NT2/D1 (cell line): ENCODE measurements at regions not wholly inside any gene's neighbourhood (a gene's known extent, or its start where the extent isn't known, plus 50 kb on each side); places are given as distances from the start of the nearest gene placed in this dataset.
"Not testable (repeated sequence)": the region's sequence is repeated elsewhere in the genome, so short reads cannot be mapped to it uniquely, and the experiment has no call there.

Experiments used
- DNase-seq: peaks from one replicate; pipeline ENCODE4 v3.0.0-alpha.2; 2011; ENCODE audit warnings: low read depth, low spot score
- H3K27me3 ChIP-seq: 2 replicates; pipeline ENCODE4 v1.6.0; 2011; ENCODE audit warnings: mild to moderate bottlenecking; ENCODE audit not compliant: insufficient read length, insufficient read depth
- H3K36me3 ChIP-seq: 2 replicates; pipeline ENCODE4 v1.6.1; 2011; ENCODE audit warnings: mild to moderate bottlenecking, low read length, mixed read lengths; ENCODE audit not compliant: insufficient read depth, insufficient read length
- H3K4me1 ChIP-seq: 2 replicates; pipeline ENCODE4 v1.5.1; 2011; ENCODE audit not compliant: insufficient read depth, insufficient read length
- H3K4me3 ChIP-seq: 2 replicates; pipeline ENCODE4 v1.5.1; 2011; ENCODE audit warnings: low read depth; ENCODE audit not compliant: insufficient read length
- H3K9ac ChIP-seq: 2 replicates; pipeline ENCODE4 v1.6.0; 2011; ENCODE audit warnings: low read depth; ENCODE audit not compliant: insufficient read length
- H3K9me3 ChIP-seq: 2 replicates; pipeline ENCODE4 v1.5.1; 2011; ENCODE audit warnings: mild to moderate bottlenecking, low read length; ENCODE audit not compliant: insufficient read depth
- SUZ12 ChIP-seq: IDR thresholded peaks from 2 replicates; pipeline ENCODE4 v1.6.1; 2011; ENCODE audit not compliant: insufficient read length, insufficient read depth; ENCODE audit errors: extremely low read depth
- YY1 ChIP-seq: IDR thresholded peaks from 2 replicates; pipeline ENCODE4 v1.6.1; 2011; ENCODE audit not compliant: insufficient read length, insufficient read depth
- ZNF274 ChIP-seq: IDR thresholded peaks from 2 replicates; pipeline ENCODE4 v1.6.1; 2011; ENCODE audit warnings: mild to moderate bottlenecking, low read depth, low read length

DNA sequence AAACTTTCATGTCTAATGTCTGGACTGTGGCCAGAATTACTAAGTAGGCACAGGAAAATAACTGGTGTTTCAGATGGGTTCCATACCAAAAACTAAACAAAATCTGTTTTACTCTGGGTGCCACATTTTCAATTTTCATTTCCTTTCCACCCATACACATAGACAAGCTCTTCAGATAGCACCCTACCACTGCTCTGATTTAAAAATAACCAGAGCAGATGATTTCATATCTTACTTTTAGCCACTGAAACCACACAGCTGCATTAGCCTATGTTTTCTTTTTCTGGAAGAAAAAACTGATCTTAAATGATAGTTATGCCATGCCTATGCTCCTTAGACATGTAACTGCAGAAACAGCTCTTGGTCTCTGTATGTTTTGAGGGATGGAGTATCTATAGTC is 647.6 kb downstream of the CPS1 start:
- no peaks in the 10 kb centered on the region for H3K9me3 ChIP-seq
- H3K27me3 ChIP-seq: no peaks in the 10 kb centered on the region
- no peak for DNase-seq
- no peak overlapping the region for H3K4me3 ChIP-seq
- H3K9ac ChIP-seq: no peak overlapping the region
- no peak for TF ChIP-seq YY1
- no peak for TF ChIP-seq SUZ12
- TF ChIP-seq ZNF274: no peak
- no peaks in the 10 kb centered on the region for H3K4me1 ChIP-seq
- no peaks in the 10 kb centered on the region for H3K36me3 ChIP-seq

DNA sequence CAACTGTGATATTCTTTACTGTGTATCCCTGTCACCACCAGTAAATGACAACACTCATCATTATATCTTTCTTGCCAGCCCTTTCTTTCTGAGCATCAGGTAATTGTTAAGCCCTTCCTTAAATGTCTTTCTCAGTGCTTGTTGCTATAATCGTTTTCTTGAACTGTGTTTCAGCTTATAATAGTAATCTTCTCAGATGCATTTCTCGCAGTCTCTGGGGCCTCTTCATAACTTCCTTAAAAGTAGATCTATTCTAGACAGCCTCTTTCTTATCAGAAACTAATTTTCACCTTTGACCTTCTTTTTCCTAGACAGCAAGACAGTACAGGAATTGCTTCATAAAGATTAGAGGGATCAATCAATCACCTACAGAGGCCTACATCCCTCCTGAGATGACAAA is 648.1 kb downstream of the CPS1 start:
- DNase-seq: no peak
- Histone ChIP-seq H3K36me3 (no peaks in the 10 kb centered on the region), H3K27me3 (no peaks in the 10 kb centered on the region), H3K4me3 (no peak overlapping the region), H3K4me1 (no peaks in the 10 kb centered on the region), H3K9me3 (no peaks in the 10 kb centered on the region), H3K9ac (no peak overlapping the region)
- TF ChIP-seq YY1 (no peak), ZNF274 (no peak), SUZ12 (no peak)

DNA sequence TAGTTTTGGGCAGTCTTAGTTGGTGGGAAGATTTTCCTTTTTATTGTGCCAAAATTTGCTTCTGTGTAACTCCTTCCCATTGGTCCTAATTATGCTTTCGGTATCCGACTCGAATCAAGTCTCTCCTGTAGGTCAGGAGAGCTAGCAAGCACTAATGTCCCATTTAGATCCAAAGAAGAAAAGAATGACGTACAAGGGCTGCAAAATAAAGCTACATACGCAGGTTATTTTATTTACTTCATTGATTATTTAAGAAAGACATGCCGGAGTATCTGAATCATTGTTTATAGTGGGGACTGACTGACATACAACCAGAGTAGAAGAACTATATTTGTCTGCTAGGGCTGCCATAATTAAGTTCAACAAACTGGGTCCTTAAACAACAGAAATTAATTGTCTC is 648.5 kb downstream of the CPS1 start:
- DNase-seq: no peak
- no peak for TF ChIP-seq ZNF274
- TF ChIP-seq SUZ12: no peak
- TF ChIP-seq YY1: no peak
- H3K36me3 ChIP-seq: no peaks in the 10 kb centered on the region
- H3K4me3 ChIP-seq: no peak overlapping the region
- H3K9ac ChIP-seq: no peak overlapping the region
- H3K27me3 ChIP-seq: no peaks in the 10 kb centered on the region
- H3K4me1 ChIP-seq: no peaks in the 10 kb centered on the region
- H3K9me3 ChIP-seq: no peaks in the 10 kb centered on the region

DNA sequence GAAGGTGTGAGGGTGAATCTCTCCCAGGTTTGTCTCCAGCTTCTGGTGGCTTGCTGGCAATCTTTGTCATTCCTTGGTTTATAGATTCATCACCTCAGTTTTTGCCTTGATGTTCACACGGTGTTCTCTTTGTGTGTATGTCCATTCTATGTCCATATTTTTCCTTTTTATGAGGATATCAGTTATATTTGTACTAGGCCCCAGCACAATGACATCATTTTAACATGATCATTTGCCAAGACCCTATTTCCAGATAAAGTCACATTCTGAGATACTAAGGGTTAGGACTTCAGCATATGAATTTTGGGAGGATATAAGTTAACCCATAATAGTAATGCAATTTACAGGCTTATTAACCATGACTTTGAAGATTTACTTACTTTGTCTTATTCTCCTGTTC is 649.0 kb downstream of the CPS1 start:
- no peaks in the 10 kb centered on the region for H3K27me3 ChIP-seq
- no peak for DNase-seq

DNA sequence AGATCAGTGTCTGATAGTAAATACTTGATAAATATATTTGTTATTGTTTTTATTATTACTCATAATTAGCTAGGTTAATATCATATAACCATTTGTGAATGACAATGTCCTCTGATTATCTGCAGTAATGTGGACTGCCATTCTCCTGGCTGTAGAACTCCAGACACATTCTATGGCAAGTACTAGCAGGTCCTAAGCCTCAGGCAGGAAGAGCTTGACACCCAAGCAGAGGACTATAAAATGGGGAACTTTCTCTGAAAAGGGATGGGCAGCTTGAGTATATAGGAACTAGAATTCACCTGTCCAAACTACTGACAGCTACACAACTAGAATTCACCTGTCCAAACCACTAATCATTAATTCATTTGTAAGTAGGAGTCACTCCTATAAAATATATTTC is 649.4 kb downstream of the CPS1 start:
- no peaks in the 10 kb centered on the region for H3K9me3 ChIP-seq
- TF ChIP-seq ZNF274 (no peak), YY1 (no peak), SUZ12 (no peak)
- no peak overlapping the region for H3K9ac ChIP-seq
- DNase-seq: no peak
- H3K27me3 ChIP-seq: no peaks in the 10 kb centered on the region
- H3K4me1 ChIP-seq: no peaks in the 10 kb centered on the region
- no peak overlapping the region for H3K4me3 ChIP-seq
- H3K36me3 ChIP-seq: no peaks in the 10 kb centered on the region

More for the DNA sequence above, 649.0 kb downstream of the CPS1 start:
- TF ChIP-seq ZNF274 (no peak), YY1 (no peak), SUZ12 (no peak)
- Histone ChIP-seq H3K4me3 (no peak overlapping the region), H3K9ac (no peak overlapping the region), H3K36me3 (no peaks in the 10 kb centered on the region), H3K4me1 (no peaks in the 10 kb centered on the region), H3K9me3 (no peaks in the 10 kb centered on the region)

DNA sequence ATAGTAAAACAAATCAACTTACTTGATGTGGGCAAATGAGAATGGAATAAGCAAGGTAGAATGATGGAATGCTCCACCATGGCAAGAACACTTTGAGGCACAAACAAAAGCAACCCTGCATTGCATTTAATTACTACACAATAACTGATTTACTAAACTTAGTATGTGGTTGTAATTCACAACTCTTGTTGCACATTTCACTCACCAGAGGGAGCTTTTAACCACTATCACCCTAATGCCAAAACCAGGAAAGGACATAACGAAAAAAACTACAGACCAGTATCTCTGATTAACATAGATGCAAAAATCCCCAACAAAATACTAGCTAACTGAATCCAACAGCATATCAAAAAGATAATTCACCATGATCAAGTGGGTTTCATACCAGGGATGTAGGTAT is 659.8 kb downstream of the CPS1 start:
- Histone ChIP-seq H3K9ac (no peak overlapping the region), H3K36me3 (no peaks in the 10 kb centered on the region), H3K27me3 (no peaks in the 10 kb centered on the region), H3K9me3 (0 out of 2 replicates have a peak, but pooled peaks cover 5% of the 10 kb centered on the region), H3K4me3 (no peak overlapping the region), H3K4me1 (no peaks in the 10 kb centered on the region)
- TF ChIP-seq ZNF274 (no peak), SUZ12 (no peak), YY1 (no peak)
- DNase-seq: peak; percentile 16

DNA sequence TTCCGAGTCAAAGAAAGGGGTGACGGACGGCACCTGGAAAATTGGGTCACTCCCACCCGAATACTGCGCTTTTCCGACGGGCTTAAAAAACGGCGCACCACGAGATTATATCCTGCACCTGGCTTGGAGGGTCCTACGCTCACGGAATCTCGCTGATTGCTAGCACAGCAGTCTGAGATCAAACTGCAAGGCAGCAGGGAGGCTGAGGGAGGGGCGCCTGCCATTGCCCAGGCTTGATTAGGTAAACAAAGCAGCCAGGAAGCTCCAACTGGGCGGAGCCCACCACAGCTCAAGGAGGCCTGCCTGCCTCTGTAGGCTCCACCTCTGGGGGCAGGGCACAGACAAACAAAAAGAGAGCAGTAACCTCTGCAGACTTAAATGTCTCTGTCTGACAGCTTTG is 663.1 kb downstream of the CPS1 start:
- H3K9me3 ChIP-seq, H3K9ac ChIP-seq, H3K4me3 ChIP-seq, H3K27me3 ChIP-seq, H3K4me1 ChIP-seq, H3K36me3 ChIP-seq, DNase-seq: not testable (repeated sequence)

DNA sequence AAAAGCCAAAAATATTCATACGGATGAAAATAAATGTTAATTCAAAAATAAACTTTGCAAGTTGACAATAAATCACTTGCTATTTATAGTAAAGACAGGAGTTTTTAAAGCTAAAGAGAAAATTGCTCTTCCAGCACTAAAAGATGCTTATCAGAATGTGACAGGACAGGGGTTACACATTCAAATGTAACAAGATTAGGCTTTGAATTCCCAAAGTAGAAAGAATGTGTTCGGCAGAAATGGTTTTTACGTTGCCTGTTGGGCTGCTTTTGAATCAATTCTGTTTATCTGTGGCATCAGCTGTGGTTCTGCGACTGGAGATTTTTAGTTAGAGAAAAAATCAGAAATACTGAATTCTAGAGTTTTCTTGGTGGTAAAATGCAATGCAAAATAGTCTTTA is 669.4 kb downstream of the CPS1 start:
- Histone ChIP-seq H3K36me3 (no peaks in the 10 kb centered on the region), H3K9me3 (no peaks in the 10 kb centered on the region), H3K4me1 (no peaks in the 10 kb centered on the region), H3K4me3 (no peak overlapping the region), H3K27me3 (no peaks in the 10 kb centered on the region), H3K9ac (no peak overlapping the region)
- TF ChIP-seq YY1: no peak
- TF ChIP-seq SUZ12: no peak
- TF ChIP-seq ZNF274: no peak
- no peak for DNase-seq
